ENCODE measurements at regions not wholly inside any gene's neighbourhood (a gene's known extent, or its start where the extent isn't known, plus 50 kb on each side); places are given as distances from the start of the nearest gene placed in this dataset.

DNA sequence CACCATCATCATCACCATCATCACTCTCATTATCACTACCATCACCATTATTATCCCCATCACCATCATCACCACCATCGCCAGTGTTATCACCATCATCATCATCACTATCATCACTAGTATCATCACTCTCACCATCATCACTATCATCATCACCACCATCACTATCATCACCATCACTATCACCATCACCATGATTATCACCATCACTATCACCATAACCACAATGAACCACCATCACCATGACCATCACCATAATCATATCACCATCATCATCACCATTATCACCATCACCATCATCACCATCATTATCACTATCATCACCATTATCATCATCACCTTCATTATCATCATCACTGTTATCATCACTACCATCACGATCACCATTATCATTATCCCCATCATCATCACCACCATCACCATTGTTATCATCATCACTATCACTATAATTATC is 326.7 kb downstream of the BRD1 start:
- H3K9ac ChIP-seq (ENCODE audit: insufficient read length), result no peak overlapping the region
- H3K36me3 ChIP-seq (ENCODE audit: insufficient read depth, low read length), result no peaks in the 10 kb centered on the region
- TF ChIP-seq FOXP2 (optimal IDR thresholded peaks at IDR 0.05; ENCODE audit: control extremely low read depth, extremely low read length, insufficient read depth) (no peak), POLR2AphosphoS5 (IDR thresholded peaks at IDR 0.05; ENCODE audit: borderline replicate concordance, low read depth, low read length) (no peak), EZH2 (IDR thresholded peaks at IDR 0.05) (no peak)
- no peaks in the 10 kb centered on the region for H3K9me3 ChIP-seq (ENCODE audit: low read depth, low read length)
- H3K27ac ChIP-seq, result no peak overlapping the region
- DNase-seq (ENCODE audit: low read depth, low spot score), result no peak
- no peak overlapping the region for H3K4me3 ChIP-seq

DNA sequence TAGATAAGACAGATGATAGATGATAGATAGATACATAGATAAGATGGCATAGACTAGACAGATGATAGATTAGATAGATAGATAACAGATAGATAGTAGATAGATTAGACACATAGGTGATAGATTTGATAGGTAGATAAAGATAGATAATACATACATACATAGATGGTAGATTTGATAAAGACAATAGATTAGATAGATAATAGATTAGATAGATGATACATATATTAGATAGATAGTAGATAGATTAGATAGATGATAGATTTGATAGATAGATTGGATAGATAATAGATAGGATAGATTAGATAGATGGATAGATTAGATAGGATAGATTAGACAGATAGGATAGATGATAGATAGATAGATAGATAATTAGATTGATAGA is 327.6 kb downstream of the BRD1 start:
- Histone ChIP-seq H3K9ac (ENCODE audit: insufficient read length) (no peak overlapping the region), H3K9me3 (ENCODE audit: low read depth, low read length) (no peaks in the 10 kb centered on the region), H3K36me3 (ENCODE audit: insufficient read depth, low read length) (no peaks in the 10 kb centered on the region), H3K27ac (no peak overlapping the region), H3K4me3 (no peak overlapping the region)
- TF ChIP-seq POLR2AphosphoS5 (IDR thresholded peaks at IDR 0.05; ENCODE audit: borderline replicate concordance, low read depth, low read length) (no peak), EZH2 (IDR thresholded peaks at IDR 0.05) (no peak)
- no peak for DNase-seq (ENCODE audit: low read depth, low spot score)

DNA sequence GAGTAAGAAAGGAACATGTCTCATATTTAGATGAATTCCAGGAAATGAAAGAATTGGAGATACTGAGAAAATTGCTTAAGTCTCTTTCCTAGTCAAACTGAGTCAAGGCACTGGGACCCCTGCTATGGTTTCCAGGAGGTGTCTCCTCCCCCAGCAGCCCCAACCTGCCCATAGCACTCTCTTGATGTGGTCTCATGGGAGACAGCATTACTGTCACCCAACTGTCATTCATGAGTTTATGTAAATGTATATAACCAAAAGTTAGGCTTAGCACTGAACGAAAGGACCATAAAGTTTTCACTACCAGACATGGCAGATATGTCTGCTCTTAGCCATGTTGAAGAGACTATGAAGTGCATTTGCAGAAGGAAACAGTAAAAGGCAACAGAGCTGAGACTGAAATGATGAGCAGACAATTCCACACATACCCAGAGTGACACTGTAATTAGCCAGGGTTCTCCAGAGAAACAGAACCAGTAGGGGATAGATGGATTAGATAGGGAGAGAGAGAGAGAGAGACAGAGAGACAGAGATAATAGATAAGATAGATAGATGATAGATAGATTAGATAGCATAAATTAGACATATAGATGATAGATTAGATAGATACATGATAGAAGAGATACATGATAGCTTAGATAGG is 328.1 kb downstream of the BRD1 start:
- Histone ChIP-seq H3K4me3 (no peak overlapping the region), H3K9ac (ENCODE audit: insufficient read length) (no peak overlapping the region), H3K27ac (no peak overlapping the region), H3K36me3 (ENCODE audit: insufficient read depth, low read length) (no peaks in the 10 kb centered on the region), H3K9me3 (ENCODE audit: low read depth, low read length) (no peaks in the 10 kb centered on the region)
- TF ChIP-seq EZH2 (IDR thresholded peaks at IDR 0.05) (no peak), POLR2AphosphoS5 (IDR thresholded peaks at IDR 0.05; ENCODE audit: borderline replicate concordance, low read depth, low read length) (no peak), FOXP2 (optimal IDR thresholded peaks at IDR 0.05; ENCODE audit: control extremely low read depth, extremely low read length, insufficient read depth) (no peak)
- DNase-seq (ENCODE audit: low read depth, low spot score), result no peak

DNA sequence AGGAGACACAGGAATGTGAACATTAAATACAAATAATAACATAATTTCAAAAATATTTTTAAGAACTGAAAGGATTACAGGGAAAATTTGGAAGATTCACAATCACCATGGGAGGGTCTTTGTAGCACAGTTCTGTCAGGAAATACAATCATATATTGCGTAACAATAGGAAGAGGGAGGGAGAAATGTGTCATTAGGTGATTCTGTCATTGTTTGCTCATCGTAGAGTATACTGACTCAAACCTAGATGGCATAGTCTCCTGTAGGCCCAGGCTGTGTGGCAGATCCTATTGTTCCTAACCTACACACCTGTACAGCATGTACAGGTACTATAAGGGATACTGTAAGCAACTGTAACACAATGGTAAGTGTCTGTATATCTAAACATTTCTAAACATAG is 330.4 kb downstream of the BRD1 start:
- no peak overlapping the region for H3K9ac ChIP-seq (ENCODE audit: insufficient read length)
- no peak overlapping the region for H3K27ac ChIP-seq
- no peak for DNase-seq (ENCODE audit: low read depth, low spot score)
- H3K9me3 ChIP-seq (ENCODE audit: low read depth, low read length), result no peaks in the 10 kb centered on the region
- TF ChIP-seq EZH2 (IDR thresholded peaks at IDR 0.05) (no peak), FOXP2 (optimal IDR thresholded peaks at IDR 0.05; ENCODE audit: control extremely low read depth, extremely low read length, insufficient read depth) (no peak), POLR2AphosphoS5 (IDR thresholded peaks at IDR 0.05; ENCODE audit: borderline replicate concordance, low read depth, low read length) (no peak)
- no peak overlapping the region for H3K4me3 ChIP-seq
- H3K36me3 ChIP-seq (ENCODE audit: insufficient read depth, low read length), result no peaks in the 10 kb centered on the region

DNA sequence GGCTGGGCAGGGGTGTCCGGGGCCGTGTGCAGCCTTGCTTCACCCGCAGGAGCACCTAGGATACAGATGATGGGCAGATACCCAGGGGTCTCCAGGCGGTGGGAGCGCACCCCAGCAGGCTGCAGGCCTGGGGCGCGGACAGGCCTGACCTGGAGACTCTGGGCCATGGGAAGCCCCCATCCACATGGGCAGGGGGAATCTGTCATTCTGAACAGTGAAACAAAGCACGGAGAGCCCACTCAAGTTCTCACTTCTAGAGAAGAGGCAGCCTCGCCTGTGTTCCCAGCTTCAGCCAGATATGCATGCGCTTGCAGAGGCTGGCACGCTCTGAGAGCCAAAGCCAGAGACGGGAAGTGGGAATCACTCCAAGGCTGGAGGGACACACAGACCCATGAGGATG is 333.1 kb downstream of the BRD1 start:
- no peak for DNase-seq (ENCODE audit: low read depth, low spot score)
- Histone ChIP-seq H3K36me3 (ENCODE audit: insufficient read depth, low read length) (no peaks in the 10 kb centered on the region), H3K4me3 (no peak overlapping the region), H3K9ac (ENCODE audit: insufficient read length) (no peak overlapping the region), H3K9me3 (ENCODE audit: low read depth, low read length) (no peaks in the 10 kb centered on the region), H3K27ac (no peak overlapping the region)
- TF ChIP-seq EZH2 (IDR thresholded peaks at IDR 0.05) (no peak), POLR2AphosphoS5 (IDR thresholded peaks at IDR 0.05; ENCODE audit: borderline replicate concordance, low read depth, low read length) (no peak), FOXP2 (optimal IDR thresholded peaks at IDR 0.05; ENCODE audit: control extremely low read depth, extremely low read length, insufficient read depth) (no peak)

DNA sequence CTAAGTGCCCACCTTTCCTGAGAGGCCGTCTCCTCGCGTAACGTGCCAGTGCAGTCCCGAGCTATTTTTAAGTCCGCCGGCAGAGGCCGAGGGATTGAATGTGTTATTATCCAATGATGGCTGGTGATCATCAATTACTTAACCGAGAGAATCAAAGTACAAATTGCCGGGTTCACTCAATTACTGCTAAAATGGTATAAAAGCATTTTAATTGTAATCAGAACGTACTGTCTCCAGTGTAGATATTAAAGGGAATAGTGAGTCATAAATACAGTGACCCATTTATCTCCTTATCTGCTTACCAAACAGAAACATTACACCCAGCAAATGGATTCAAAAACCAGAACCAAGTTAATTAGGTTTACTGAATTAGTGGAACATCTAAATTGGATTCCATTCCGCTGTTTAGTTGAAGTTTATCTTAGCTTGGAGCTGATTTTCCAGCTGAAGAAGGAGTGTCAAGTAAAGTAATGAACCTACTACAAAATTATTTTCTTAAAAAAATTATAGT is 334.9 kb downstream of the BRD1 start:
- no peak overlapping the region for H3K9ac ChIP-seq (ENCODE audit: insufficient read length)
- H3K36me3 ChIP-seq (ENCODE audit: insufficient read depth, low read length), result no peaks in the 10 kb centered on the region
- H3K27ac ChIP-seq, result no peak overlapping the region
- no peaks in the 10 kb centered on the region for H3K9me3 ChIP-seq (ENCODE audit: low read depth, low read length)
- DNase-seq (ENCODE audit: low read depth, low spot score), result no peak
- TF ChIP-seq EZH2 (IDR thresholded peaks at IDR 0.05), result no peak
- no peak for TF ChIP-seq POLR2AphosphoS5 (IDR thresholded peaks at IDR 0.05; ENCODE audit: borderline replicate concordance, low read depth, low read length)
- no peak for TF ChIP-seq FOXP2 (optimal IDR thresholded peaks at IDR 0.05; ENCODE audit: control extremely low read depth, extremely low read length, insufficient read depth)
- no peak overlapping the region for H3K4me3 ChIP-seq

DNA sequence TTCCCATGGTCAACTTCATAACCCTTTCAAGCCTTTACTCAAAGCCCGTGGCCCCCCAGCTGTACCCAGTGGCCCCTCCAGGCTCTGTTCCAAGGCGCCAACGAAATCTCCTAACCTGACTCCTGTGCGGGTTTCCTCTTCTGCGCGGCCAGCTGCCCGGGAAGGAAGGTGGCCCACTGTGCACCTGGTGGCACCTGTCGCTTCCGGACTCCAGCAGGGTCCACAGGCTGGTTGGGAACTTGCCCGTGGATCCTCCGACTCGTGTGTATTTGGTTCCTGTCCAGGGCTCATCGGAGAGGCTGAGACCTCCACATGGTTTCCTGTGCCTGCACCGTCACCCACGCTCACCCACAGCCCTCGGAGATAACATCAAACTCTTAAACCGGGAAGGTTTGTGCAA is 335.4 kb downstream of the BRD1 start:
- Histone ChIP-seq H3K9me3 (ENCODE audit: low read depth, low read length) (no peaks in the 10 kb centered on the region), H3K27ac (no peak overlapping the region), H3K4me3 (no peak overlapping the region), H3K36me3 (ENCODE audit: insufficient read depth, low read length) (no peaks in the 10 kb centered on the region), H3K9ac (ENCODE audit: insufficient read length) (no peak overlapping the region)
- TF ChIP-seq EZH2 (IDR thresholded peaks at IDR 0.05), result no peak
- TF ChIP-seq FOXP2 (optimal IDR thresholded peaks at IDR 0.05; ENCODE audit: control extremely low read depth, extremely low read length, insufficient read depth), result no peak
- no peak for TF ChIP-seq POLR2AphosphoS5 (IDR thresholded peaks at IDR 0.05; ENCODE audit: borderline replicate concordance, low read depth, low read length)
- no peak for DNase-seq (ENCODE audit: low read depth, low spot score)

DNA sequence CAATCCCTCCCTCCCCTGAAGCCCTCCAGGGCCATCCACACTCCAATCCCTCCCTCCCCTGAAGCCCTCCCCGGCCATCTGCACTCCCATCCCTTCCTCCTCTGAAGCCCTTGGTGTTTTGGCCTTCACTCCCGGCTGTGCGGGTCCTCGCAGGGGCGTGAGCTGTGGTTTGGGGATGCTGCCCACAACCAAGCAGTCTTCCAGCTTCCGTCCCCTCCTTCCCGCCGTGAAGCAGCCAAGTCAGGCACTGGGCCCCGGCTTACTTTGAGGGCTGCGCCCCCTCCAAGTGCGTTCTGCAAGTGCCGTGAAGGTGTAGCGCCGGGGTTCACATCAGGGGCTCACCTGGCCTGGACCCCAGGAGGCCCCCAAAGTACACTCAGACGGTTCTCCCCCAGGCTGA is 335.9 kb downstream of the BRD1 start:
- no peak for DNase-seq (ENCODE audit: low read depth, low spot score)
- H3K9me3 ChIP-seq (ENCODE audit: low read depth, low read length), result no peaks in the 10 kb centered on the region
- H3K36me3 ChIP-seq (ENCODE audit: insufficient read depth, low read length), result no peaks in the 10 kb centered on the region
- H3K4me3 ChIP-seq, result no peak overlapping the region
- no peak overlapping the region for H3K9ac ChIP-seq (ENCODE audit: insufficient read length)
- H3K27ac ChIP-seq, result no peak overlapping the region
- no peak for TF ChIP-seq FOXP2 (optimal IDR thresholded peaks at IDR 0.05; ENCODE audit: control extremely low read depth, extremely low read length, insufficient read depth)
- TF ChIP-seq EZH2 (IDR thresholded peaks at IDR 0.05), result no peak
- TF ChIP-seq POLR2AphosphoS5 (IDR thresholded peaks at IDR 0.05; ENCODE audit: borderline replicate concordance, low read depth, low read length), result no peak

DNA sequence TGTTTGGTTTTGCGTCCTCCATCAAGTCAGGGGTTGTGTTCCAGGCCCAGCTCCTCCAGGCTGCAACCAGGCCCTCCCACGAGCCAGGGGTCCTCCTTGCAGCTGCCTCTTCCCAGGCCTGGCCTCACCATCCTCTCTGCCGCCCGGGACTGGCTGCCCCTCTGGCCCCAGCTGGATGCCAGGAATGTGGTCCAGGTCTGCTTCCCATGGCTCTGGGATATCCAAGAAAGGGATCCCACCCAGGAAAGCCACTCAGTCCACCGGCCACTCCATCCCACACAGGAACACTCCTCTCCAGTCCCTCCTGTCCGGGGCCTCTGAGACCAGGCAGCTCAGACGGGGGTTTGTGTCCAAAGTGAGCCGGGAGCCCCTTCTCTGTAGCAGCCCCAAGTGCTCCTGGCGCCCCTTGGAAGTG is 336.4 kb downstream of the BRD1 start:
- Histone ChIP-seq H3K9ac (ENCODE audit: insufficient read length) (no peak overlapping the region), H3K27ac (no peak overlapping the region), H3K4me3 (no peak overlapping the region), H3K36me3 (ENCODE audit: insufficient read depth, low read length) (no peaks in the 10 kb centered on the region), H3K9me3 (ENCODE audit: low read depth, low read length) (no peaks in the 10 kb centered on the region)
- TF ChIP-seq POLR2AphosphoS5 (IDR thresholded peaks at IDR 0.05; ENCODE audit: borderline replicate concordance, low read depth, low read length) (no peak), FOXP2 (optimal IDR thresholded peaks at IDR 0.05; ENCODE audit: control extremely low read depth, extremely low read length, insufficient read depth) (no peak), EZH2 (IDR thresholded peaks at IDR 0.05) (no peak)
- DNase-seq (ENCODE audit: low read depth, low spot score), result no peak
